GM06990 (cell line): ENCODE measurements at regions not wholly inside any gene's neighbourhood (a gene's known extent, or its start where the extent isn't known, plus 50 kb on each side); places are given as distances from the start of the nearest gene placed in this dataset.

Experiments used
- DNase-seq: peaks from one replicate; pipeline ENCODE4 v3.0.0-alpha.2; 2011; ENCODE audit not compliant: insufficient read length; ENCODE audit errors: extremely low read depth
- H3K27me3 ChIP-seq: replicated peaks from 2 replicates; pipeline ENCODE4 v1.6.0; 2011; ENCODE audit warnings: low read length; ENCODE audit not compliant: control insufficient read depth, insufficient read depth
- H3K36me3 ChIP-seq: 2 replicates; pipeline ENCODE4 v1.5.1; 2011; ENCODE audit warnings: low read length; ENCODE audit not compliant: control insufficient read depth, insufficient read depth
- H3K4me3 ChIP-seq: replicated peaks from 2 replicates; pipeline ENCODE4 v1.5.1; 2011; ENCODE audit warnings: low read depth, mild to moderate bottlenecking, control low read depth, low read length
- TF ChIP-seq, protein P1 (sequence below): IDR thresholded peaks from 2 replicates; pipeline ENCODE4 v1.5.1; 2011; ENCODE audit warnings: low read length, control low read depth, mild to moderate bottlenecking, inconsistent platforms; ENCODE audit not compliant: insufficient read depth, poor library complexity, severe bottlenecking

GRCh38 chr15:38944536-38944935 lies 379.9 kb upstream of the RASGRP1 start:
- H3K4me3 ChIP-seq = no peak overlapping the region
- no peaks in the 10 kb centered on the region for H3K36me3 ChIP-seq
- peaks cover 2% of the 10 kb centered on the region for H3K27me3 ChIP-seq
- DNase-seq = no peak
- TF ChIP-seq, protein P1, sequence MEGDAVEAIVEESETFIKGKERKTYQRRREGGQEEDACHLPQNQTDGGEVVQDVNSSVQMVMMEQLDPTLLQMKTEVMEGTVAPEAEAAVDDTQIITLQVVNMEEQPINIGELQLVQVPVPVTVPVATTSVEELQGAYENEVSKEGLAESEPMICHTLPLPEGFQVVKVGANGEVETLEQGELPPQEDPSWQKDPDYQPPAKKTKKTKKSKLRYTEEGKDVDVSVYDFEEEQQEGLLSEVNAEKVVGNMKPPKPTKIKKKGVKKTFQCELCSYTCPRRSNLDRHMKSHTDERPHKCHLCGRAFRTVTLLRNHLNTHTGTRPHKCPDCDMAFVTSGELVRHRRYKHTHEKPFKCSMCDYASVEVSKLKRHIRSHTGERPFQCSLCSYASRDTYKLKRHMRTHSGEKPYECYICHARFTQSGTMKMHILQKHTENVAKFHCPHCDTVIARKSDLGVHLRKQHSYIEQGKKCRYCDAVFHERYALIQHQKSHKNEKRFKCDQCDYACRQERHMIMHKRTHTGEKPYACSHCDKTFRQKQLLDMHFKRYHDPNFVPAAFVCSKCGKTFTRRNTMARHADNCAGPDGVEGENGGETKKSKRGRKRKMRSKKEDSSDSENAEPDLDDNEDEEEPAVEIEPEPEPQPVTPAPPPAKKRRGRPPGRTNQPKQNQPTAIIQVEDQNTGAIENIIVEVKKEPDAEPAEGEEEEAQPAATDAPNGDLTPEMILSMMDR = no peak

DNA sequence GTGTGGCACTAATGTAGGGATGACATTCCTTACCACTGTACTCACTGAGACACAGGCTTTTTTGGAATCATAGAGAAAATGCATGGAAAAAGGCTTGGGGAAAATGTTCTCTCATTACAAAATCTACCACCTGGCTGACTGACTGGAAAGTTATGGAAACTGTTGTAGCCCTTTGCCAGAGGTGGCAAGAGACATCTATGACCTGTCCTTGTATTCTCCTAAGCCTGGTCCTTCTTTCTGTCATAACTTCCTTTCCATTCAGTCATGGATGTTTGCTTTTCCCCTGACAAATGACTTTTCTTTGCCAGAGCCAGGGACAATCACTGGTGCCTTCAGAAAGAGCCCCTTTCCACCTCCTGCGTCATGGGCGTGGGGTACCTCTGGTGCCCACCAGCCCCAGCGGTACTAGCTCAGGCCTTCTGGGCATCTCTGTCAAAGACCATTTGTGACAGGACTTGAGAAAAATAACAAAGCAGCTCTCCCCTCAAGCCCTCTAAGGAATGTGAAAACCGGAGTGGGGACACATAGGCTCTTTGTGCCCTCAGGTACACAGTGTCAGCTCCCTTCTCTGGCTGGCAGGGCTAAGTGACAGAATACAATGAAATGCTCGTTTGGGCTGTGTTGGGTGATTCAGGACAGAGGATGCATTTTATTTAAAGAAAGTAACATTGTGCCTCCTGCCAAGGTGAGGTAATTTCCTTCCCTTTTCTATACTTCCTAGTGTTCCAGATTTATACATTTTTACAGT lies 381.1 kb upstream of the RASGRP1 start:
- Histone ChIP-seq H3K27me3 (peaks cover 2% of the 10 kb centered on the region), H3K4me3 (no peak overlapping the region), H3K36me3 (no peaks in the 10 kb centered on the region)
- DNase-seq = no peak
- TF ChIP-seq, protein P1 = no peak

DNA sequence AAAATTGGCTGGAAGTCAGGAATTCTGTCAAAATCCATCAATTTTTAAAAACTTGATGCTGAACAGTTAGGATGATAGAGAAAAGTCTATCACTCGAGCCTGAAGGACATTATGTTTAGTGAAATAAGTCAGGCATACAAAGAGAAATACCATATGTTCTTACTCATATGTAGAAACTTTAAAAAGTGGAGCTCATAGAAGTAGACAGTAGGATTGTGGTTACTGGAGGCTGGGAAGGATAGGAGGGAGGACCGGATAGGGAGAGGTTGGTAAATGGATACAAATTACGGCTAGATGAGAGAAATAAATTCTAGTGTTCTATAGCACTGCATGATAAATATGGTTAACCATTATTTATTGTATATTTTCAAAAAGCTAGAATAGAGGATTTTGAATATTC lies 389.5 kb upstream of the RASGRP1 start:
- DNase-seq = no peak
- TF ChIP-seq, protein P1 = no peak
- Histone ChIP-seq H3K27me3 (no peaks in the 10 kb centered on the region), H3K4me3 (no peak overlapping the region), H3K36me3 (no peaks in the 10 kb centered on the region)

GRCh38 chr15:38961456-38961855 lies 396.8 kb upstream of the RASGRP1 start:
- TF ChIP-seq, protein P1 = no peak
- H3K4me3 ChIP-seq = no peak overlapping the region
- no peak for DNase-seq
- H3K36me3 ChIP-seq = no peaks in the 10 kb centered on the region
- no peaks in the 10 kb centered on the region for H3K27me3 ChIP-seq

GRCh38 chr15:38961931-38962330 lies 397.3 kb upstream of the RASGRP1 start:
- TF ChIP-seq, protein P1 = no peak
- DNase-seq = no peak
- Histone ChIP-seq H3K36me3 (no peaks in the 10 kb centered on the region), H3K27me3 (no peaks in the 10 kb centered on the region), H3K4me3 (no peak overlapping the region)

- TF ChIP-seq, protein P1 = no peak
- Histone ChIP-seq H3K4me3 (no peak overlapping the region), H3K27me3 (no peaks in the 10 kb centered on the region), H3K36me3 (no peaks in the 10 kb centered on the region)
- DNase-seq = no peak
These were observed 408.2 kb upstream of the RASGRP1 start for GRCh38 chr15:38972831-38973230.
